ENCODE measurements at regions not wholly inside any gene's neighbourhood (a gene's known extent, or its start where the extent isn't known, plus 50 kb on each side); places are given as distances from the start of the nearest gene placed in this dataset.

GRCh38 chr21:16198546-16198945, 468.8 kb downstream of the USP25 start:
- Histone ChIP-seq H2BK5ac (ENCODE audit: low read length) (no peak overlapping the region), H3K4me2 (ENCODE audit: insufficient read depth, low read length, poor library complexity, severe bottlenecking) (no peak overlapping the region), H2AK5ac (ENCODE audit: low read depth, low read length) (no peak overlapping the region), H3K27ac (replicated peaks; ENCODE audit: low read length) (no peak overlapping the region), H4K91ac (ENCODE audit: low read depth, low read length, poor library complexity) (no peak overlapping the region), H3K9me3 (replicated peaks in 1 of 2; ENCODE audit: control insufficient read depth in 2 of 2, insufficient read depth in 1 of 2, low read depth in 1 of 2, low read length in 2 of 2) (peaks cover 0 to 38% of the 10 kb centered on the region in 2 donors), H2BK12ac (ENCODE audit: low read length) (no peak overlapping the region), H3K27me3 (ENCODE audit: control insufficient read depth in 3 of 3, insufficient read depth in 3 of 3, low read depth in 1 of 3, low read length in 3 of 3) (no peaks in the 10 kb centered on the region), H3K18ac (ENCODE audit: low read length) (no peak overlapping the region), H3K14ac (ENCODE audit: low read length) (no peak overlapping the region), H3K79me1 (ENCODE audit: low read depth, low read length) (no peaks in the 10 kb centered on the region), H3K4me1 (ENCODE audit: control insufficient read depth in 2 of 2, insufficient read depth in 1 of 2, low read depth in 1 of 2, low read length in 2 of 2) (peaks cover 2 to 8% of the 10 kb centered on the region in 2 donors), H2BK120ac (ENCODE audit: low read depth, low read length) (no peak overlapping the region), H3K23ac (ENCODE audit: low read depth, low read length, poor library complexity) (no peak overlapping the region), H3K4me3 (ENCODE audit: low read length in 2 of 2) (no peak overlapping the region), H2AFZ (ENCODE audit: low read length) (no peak overlapping the region), H2BK15ac (ENCODE audit: low read length) (no peak overlapping the region), H4K8ac (ENCODE audit: low read depth, low read length) (no peak overlapping the region), H3K36me3 (replicated peaks in 1 of 2; ENCODE audit: control insufficient read depth in 2 of 2, insufficient read depth in 2 of 2, low read length in 2 of 2) (peaks cover 0 to 17% of the 10 kb centered on the region in 2 donors), H3K4ac (ENCODE audit: low read length) (no peak overlapping the region), H3K9ac (ENCODE audit: low read depth, low read length, poor library complexity) (no peak overlapping the region)
- DNase-seq (ENCODE audit: low spot score) = no peak
- no CpG with 5 or more reads among the region's 3 CpGs for WGBS, 2 donors (ENCODE audit: extremely low coverage in 2 of 2, insufficient read length in 2 of 2, insufficient replicate concordance in 1 of 2)

DNA sequence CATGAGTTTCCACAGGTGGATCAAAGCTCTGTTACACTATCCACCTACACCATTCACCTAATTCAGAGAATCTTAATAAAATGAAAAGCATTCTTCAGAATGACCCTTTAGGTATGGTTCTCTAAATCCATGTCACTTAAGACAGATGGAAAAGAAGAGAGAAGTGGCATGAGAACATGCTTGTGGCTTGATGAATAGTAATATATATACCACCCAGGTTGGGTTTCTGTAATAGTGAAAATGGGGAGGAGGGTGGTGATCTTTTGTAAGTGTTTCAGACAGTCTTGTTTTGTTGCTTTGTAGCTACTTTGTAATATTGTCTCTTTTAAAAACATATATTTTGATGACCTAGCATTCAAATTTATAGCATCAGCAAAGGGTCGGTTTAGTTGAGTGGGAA, 469.8 kb downstream of the USP25 start:
- Histone ChIP-seq H3K4me3 (ENCODE audit: low read length in 2 of 2) (no peak overlapping the region), H2AK5ac (ENCODE audit: low read depth, low read length) (no peak overlapping the region), H2BK5ac (ENCODE audit: low read length) (no peak overlapping the region), H3K4me2 (ENCODE audit: insufficient read depth, low read length, poor library complexity, severe bottlenecking) (no peak overlapping the region), H2AFZ (ENCODE audit: low read length) (no peak overlapping the region), H3K27ac (replicated peaks; ENCODE audit: low read length) (no peak overlapping the region), H3K18ac (ENCODE audit: low read length) (no peak overlapping the region), H4K8ac (ENCODE audit: low read depth, low read length) (no peak overlapping the region), H3K79me1 (ENCODE audit: low read depth, low read length) (no peaks in the 10 kb centered on the region), H2BK120ac (ENCODE audit: low read depth, low read length) (no peak overlapping the region), H3K4ac (ENCODE audit: low read length) (no peak overlapping the region), H3K27me3 (ENCODE audit: control insufficient read depth in 3 of 3, insufficient read depth in 3 of 3, low read depth in 1 of 3, low read length in 3 of 3) (no peaks in the 10 kb centered on the region), H3K36me3 (replicated peaks in 1 of 2; ENCODE audit: control insufficient read depth in 2 of 2, insufficient read depth in 2 of 2, low read length in 2 of 2) (peaks cover 0 to 17% of the 10 kb centered on the region in 2 donors), H2BK12ac (ENCODE audit: low read length) (no peak overlapping the region), H3K9me3 (replicated peaks in 1 of 2; ENCODE audit: control insufficient read depth in 2 of 2, insufficient read depth in 1 of 2, low read depth in 1 of 2, low read length in 2 of 2) (peaks cover 0 to 41% of the 10 kb centered on the region in 2 donors), H3K4me1 (ENCODE audit: control insufficient read depth in 2 of 2, insufficient read depth in 1 of 2, low read depth in 1 of 2, low read length in 2 of 2) (peaks cover 2 to 5% of the 10 kb centered on the region in 2 donors), H3K9ac (ENCODE audit: low read depth, low read length, poor library complexity) (no peak overlapping the region), H3K14ac (ENCODE audit: low read length) (no peak overlapping the region), H3K23ac (ENCODE audit: low read depth, low read length, poor library complexity) (no peak overlapping the region), H2BK15ac (ENCODE audit: low read length) (no peak overlapping the region), H4K91ac (ENCODE audit: low read depth, low read length, poor library complexity) (no peak overlapping the region)
- DNase-seq (ENCODE audit: low spot score) = no peak
- WGBS, 2 donors (ENCODE audit: extremely low coverage in 2 of 2, insufficient read length in 2 of 2, insufficient replicate concordance in 1 of 2) = no CpG with 5 or more reads among the region's 1 CpG

DNA sequence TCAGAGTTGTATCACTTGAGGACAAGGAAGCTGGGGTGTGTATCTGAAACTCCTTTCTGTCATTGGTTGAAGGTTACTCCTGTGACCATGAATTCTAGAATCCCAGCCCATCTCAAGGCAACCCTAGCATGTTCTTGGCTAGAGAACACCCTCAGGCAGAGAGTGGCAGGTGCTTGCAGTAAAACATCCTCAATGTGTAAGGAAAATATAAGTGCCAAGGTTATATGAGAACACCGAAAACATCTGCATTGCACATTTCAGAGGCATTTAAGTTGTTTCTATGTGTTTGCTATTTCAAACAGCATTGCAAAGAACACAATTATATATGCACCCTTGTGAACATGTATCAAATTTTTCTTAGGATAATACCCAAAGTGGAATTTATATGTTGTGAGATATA, 471.9 kb downstream of the USP25 start:
- H3K27me3 ChIP-seq (ENCODE audit: control insufficient read depth in 3 of 3, insufficient read depth in 3 of 3, low read depth in 1 of 3, low read length in 3 of 3) = no peaks in the 10 kb centered on the region
- H3K9ac ChIP-seq (ENCODE audit: low read depth, low read length, poor library complexity) = no peak overlapping the region
- no peak overlapping the region for H2BK12ac ChIP-seq (ENCODE audit: low read length)
- H3K18ac ChIP-seq (ENCODE audit: low read length) = no peak overlapping the region
- no peak overlapping the region for H3K4me2 ChIP-seq (ENCODE audit: insufficient read depth, low read length, poor library complexity, severe bottlenecking)
- no peak overlapping the region for H2BK15ac ChIP-seq (ENCODE audit: low read length)
- H3K79me1 ChIP-seq (ENCODE audit: low read depth, low read length) = no peaks in the 10 kb centered on the region
- no peak overlapping the region for H3K14ac ChIP-seq (ENCODE audit: low read length)
- no CpG with 5 or more reads among the region's 1 CpG for WGBS, 2 donors (ENCODE audit: extremely low coverage in 2 of 2, insufficient read length in 2 of 2, insufficient replicate concordance in 1 of 2)
- no peak overlapping the region for H2AFZ ChIP-seq (ENCODE audit: low read length)
- peaks cover 2 to 5% of the 10 kb centered on the region in 2 donors for H3K4me1 ChIP-seq (ENCODE audit: control insufficient read depth in 2 of 2, insufficient read depth in 1 of 2, low read depth in 1 of 2, low read length in 2 of 2)
- no peak overlapping the region for H4K8ac ChIP-seq (ENCODE audit: low read depth, low read length)
- no peak overlapping the region for H3K23ac ChIP-seq (ENCODE audit: low read depth, low read length, poor library complexity)
- no peak overlapping the region for H3K27ac ChIP-seq (replicated peaks; ENCODE audit: low read length)
- no peak overlapping the region for H3K4me3 ChIP-seq (ENCODE audit: low read length in 2 of 2)
- no peak overlapping the region for H3K4ac ChIP-seq (ENCODE audit: low read length)
- no peak overlapping the region for H4K91ac ChIP-seq (ENCODE audit: low read depth, low read length, poor library complexity)
- no peak overlapping the region for H2AK5ac ChIP-seq (ENCODE audit: low read depth, low read length)
- peaks cover 0 to 17% of the 10 kb centered on the region in 2 donors for H3K36me3 ChIP-seq (replicated peaks in 1 of 2; ENCODE audit: control insufficient read depth in 2 of 2, insufficient read depth in 2 of 2, low read length in 2 of 2)
- no peak overlapping the region for H2BK5ac ChIP-seq (ENCODE audit: low read length)
- no peak for DNase-seq (ENCODE audit: low spot score)
- peaks cover 0 to 52% of the 10 kb centered on the region in 2 donors for H3K9me3 ChIP-seq (replicated peaks in 1 of 2; ENCODE audit: control insufficient read depth in 2 of 2, insufficient read depth in 1 of 2, low read depth in 1 of 2, low read length in 2 of 2)
- H2BK120ac ChIP-seq (ENCODE audit: low read depth, low read length) = no peak overlapping the region

- Histone ChIP-seq H3K79me1 (ENCODE audit: low read depth, low read length) (no peaks in the 10 kb centered on the region), H4K8ac (ENCODE audit: low read depth, low read length) (no peak overlapping the region), H2AK5ac (ENCODE audit: low read depth, low read length) (no peak overlapping the region), H3K18ac (ENCODE audit: low read length) (no peak overlapping the region), H3K27ac (replicated peaks; ENCODE audit: low read length) (no peak overlapping the region), H3K4me1 (ENCODE audit: control insufficient read depth in 2 of 2, insufficient read depth in 1 of 2, low read depth in 1 of 2, low read length in 2 of 2) (peaks cover 0 to 2% of the 10 kb centered on the region in 2 donors), H3K9me3 (replicated peaks in 1 of 2; ENCODE audit: control insufficient read depth in 2 of 2, insufficient read depth in 1 of 2, low read depth in 1 of 2, low read length in 2 of 2) (peaks cover 0 to 36% of the 10 kb centered on the region in 2 donors), H2AFZ (ENCODE audit: low read length) (no peak overlapping the region), H3K36me3 (replicated peaks in 1 of 2; ENCODE audit: control insufficient read depth in 2 of 2, insufficient read depth in 2 of 2, low read length in 2 of 2) (peaks cover 0 to 13% of the 10 kb centered on the region in 2 donors), H3K27me3 (ENCODE audit: control insufficient read depth in 3 of 3, insufficient read depth in 3 of 3, low read depth in 1 of 3, low read length in 3 of 3) (no peaks in the 10 kb centered on the region), H3K4me2 (ENCODE audit: insufficient read depth, low read length, poor library complexity, severe bottlenecking) (no peak overlapping the region), H4K91ac (ENCODE audit: low read depth, low read length, poor library complexity) (no peak overlapping the region), H3K23ac (ENCODE audit: low read depth, low read length, poor library complexity) (no peak overlapping the region), H2BK120ac (ENCODE audit: low read depth, low read length) (no peak overlapping the region), H2BK15ac (ENCODE audit: low read length) (no peak overlapping the region), H3K9ac (ENCODE audit: low read depth, low read length, poor library complexity) (no peak overlapping the region), H3K4ac (ENCODE audit: low read length) (no peak overlapping the region), H3K4me3 (ENCODE audit: low read length in 2 of 2) (no peak overlapping the region), H2BK12ac (ENCODE audit: low read length) (no peak overlapping the region), H3K14ac (ENCODE audit: low read length) (no peak overlapping the region), H2BK5ac (ENCODE audit: low read length) (no peak overlapping the region)
- DNase-seq (ENCODE audit: low spot score) = no peak
- WGBS, 2 donors (ENCODE audit: extremely low coverage in 2 of 2, insufficient read length in 2 of 2, insufficient replicate concordance in 1 of 2) = no CpG with 5 or more reads among the region's 3 CpGs
Observed at GRCh38 chr21:16205527-16205926, 475.7 kb downstream of the USP25 start.

Measured in neuronal stem cell (in vitro differentiated cells).